GM18498 (cell line): ENCODE measurements at regions not wholly inside any gene's neighbourhood (a gene's known extent, or its start where the extent isn't known, plus 50 kb on each side); places are given as distances from the start of the nearest gene placed in this dataset.

ENCODE experiments used
- ATAC-seq: cut with Tn5 transposase; IDR thresholded peaks from one replicate; pipeline ENCODE4 v1.9.1; 2021; ENCODE audit warnings: mild to moderate bottlenecking, moderate library complexity; ENCODE audit not compliant: unreplicated experiment

- no peak for ATAC-seq
These were observed 232.8 kb downstream of the GLI2 start for GRCh38 chr2:120968307-120969015.

- ATAC-seq, result no peak
These were observed 234.1 kb downstream of the GLI2 start for GRCh38 chr2:120969613-120970355.

GRCh38 chr2:120971866-120972265 lies 236.2 kb downstream of the GLI2 start:
- no peak for ATAC-seq

- no peak for ATAC-seq
These were observed 236.6 kb downstream of the GLI2 start for GRCh38 chr2:120972286-120972685.

- ATAC-seq, result no peak
These were observed 237.5 kb downstream of the GLI2 start for GRCh38 chr2:120973196-120973595.

- no peak for ATAC-seq
These were observed 239.3 kb downstream of the GLI2 start for GRCh38 chr2:120974950-120975349.

GRCh38 chr2:120976501-120977307 lies 241.0 kb downstream of the GLI2 start:
- no peak for ATAC-seq

- no peak for ATAC-seq
These were observed 242.1 kb downstream of the GLI2 start for GRCh38 chr2:120977582-120978358.

GRCh38 chr2:120978359-120979050 lies 242.8 kb downstream of the GLI2 start:
- no peak for ATAC-seq

- ATAC-seq, result no peak
These were observed 243.7 kb downstream of the GLI2 start for GRCh38 chr2:120979398-120979797.

- ATAC-seq, result no peak
These were observed 244.3 kb downstream of the GLI2 start for GRCh38 chr2:120979921-120980320.

- no peak for ATAC-seq
These were observed 245.8 kb downstream of the GLI2 start for GRCh38 chr2:120981443-120981842.

- ATAC-seq, result no peak
These were observed 246.9 kb downstream of the GLI2 start for GRCh38 chr2:120982598-120982997.

GRCh38 chr2:120983344-120983743 lies 247.7 kb downstream of the GLI2 start:
- no peak for ATAC-seq

- no peak for ATAC-seq
These were observed 248.4 kb downstream of the GLI2 start for GRCh38 chr2:120984046-120984445.

GRCh38 chr2:120984452-120985173 lies 248.9 kb downstream of the GLI2 start:
- ATAC-seq, result no peak

GRCh38 chr2:120985174-120985996 lies 249.7 kb downstream of the GLI2 start:
- ATAC-seq, result no peak

GRCh38 chr2:120985997-120986651 lies 250.5 kb downstream of the GLI2 start:
- no peak for ATAC-seq
